ENCODE measurements at regions not wholly inside any gene's neighbourhood (a gene's known extent, or its start where the extent isn't known, plus 50 kb on each side); places are given as distances from the start of the nearest gene placed in this dataset.

GRCh38 chr2:128788636-128789220 lies 470.1 kb upstream of the HS6ST1 start:
- no peak for DNase-seq

DNA sequence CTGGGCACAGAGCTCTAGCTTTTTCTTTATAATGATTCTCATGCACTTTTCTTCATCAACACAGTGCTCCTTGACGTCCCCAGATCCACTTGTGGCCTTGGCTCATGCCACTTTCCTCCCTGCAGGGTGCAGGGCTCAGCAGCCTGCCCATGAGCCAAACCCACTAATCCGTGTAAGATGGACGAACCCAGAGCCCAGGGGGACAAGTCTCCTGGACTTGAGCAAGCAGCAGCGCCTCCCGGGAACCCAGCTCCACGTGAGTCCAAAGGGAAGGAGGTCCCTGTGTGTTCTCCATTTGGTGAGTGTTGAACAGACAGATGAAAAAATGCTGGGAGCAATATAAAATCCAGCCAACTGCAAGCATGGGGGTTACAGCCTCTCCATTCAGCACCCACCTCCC lies 470.6 kb upstream of the HS6ST1 start:
- no peak for DNase-seq

DNA sequence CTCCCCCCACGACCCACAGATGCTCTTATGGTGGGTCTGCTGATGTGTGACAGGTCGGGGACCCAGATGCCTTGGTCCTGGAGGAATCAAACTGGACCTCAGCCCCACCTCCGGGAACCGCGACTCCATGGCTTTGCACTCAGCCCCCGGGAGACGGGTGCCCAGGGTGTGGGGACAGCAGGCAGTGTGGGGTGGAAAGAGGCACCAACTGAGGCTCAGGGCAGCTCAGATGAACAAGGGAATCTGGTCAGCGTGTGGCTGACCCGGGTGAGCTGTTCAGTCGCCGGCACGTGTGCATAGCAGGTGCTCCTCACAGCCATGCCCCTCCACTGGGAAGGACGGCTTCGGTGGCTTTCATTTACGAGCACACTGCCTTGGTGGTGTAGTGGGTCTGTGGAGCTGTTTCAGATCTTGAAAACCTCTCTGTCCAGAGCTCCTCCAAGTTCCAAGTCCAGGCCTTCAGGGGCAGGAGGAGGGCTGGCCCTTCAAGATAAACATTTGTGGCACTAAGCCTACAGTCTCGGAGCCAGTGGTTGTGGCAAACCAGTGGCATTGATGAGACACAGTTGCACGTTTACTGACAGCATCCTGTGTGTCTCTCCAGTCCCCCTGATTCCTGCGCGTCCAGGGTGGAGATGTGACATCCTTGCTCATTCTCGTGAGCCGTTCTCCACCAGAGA lies 471.2 kb upstream of the HS6ST1 start:
- DNase-seq = no peak

- no peak for DNase-seq
Observed at GRCh38 chr2:128790541-128791001, 471.9 kb upstream of the HS6ST1 start.

DNA sequence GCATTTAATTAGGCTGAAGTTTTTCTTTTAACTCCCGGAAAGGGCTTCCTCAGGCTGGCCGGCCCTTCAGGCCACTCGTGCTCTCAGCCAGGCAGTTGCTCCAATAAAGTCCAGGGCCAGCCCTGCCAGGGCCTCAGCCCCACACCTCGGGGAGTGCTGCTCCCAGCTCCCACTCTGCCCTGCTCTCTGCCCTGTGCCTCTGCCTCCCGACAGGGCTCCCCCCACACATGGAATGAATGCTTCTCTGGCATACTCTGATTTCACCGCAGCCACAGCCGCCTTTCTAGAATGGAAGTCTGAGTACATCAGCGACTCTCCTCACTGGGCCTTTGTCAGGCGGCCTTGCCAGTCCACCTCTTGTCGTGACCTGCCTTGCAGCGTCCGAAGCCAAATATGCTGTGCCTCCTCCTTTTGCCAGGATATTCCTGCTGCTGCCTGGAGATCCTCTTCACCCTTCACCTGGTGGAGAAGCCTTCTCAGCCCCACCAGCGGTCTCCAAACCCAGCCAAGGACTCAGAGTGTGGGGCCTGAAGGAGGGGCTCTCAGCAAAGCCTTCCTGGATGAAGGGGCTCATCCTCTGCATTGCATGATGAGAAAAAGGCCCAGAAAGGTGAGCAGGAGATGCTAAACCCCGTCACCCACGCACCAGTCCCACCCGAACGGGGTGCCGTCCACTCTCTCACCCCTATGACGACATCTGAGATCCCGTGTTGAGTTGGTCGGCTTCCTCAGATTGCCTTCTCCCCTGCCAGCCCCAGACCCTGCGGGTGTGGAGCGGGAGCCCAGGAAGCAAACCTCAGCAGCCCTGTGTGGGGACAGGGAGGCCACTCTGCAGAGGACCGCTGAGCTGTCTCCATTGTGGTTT lies 472.7 kb upstream of the HS6ST1 start:
- DNase-seq = no peak

GRCh38 chr2:128791985-128792320 lies 473.3 kb upstream of the HS6ST1 start:
- DNase-seq = no peak

GRCh38 chr2:128792476-128793054 lies 473.9 kb upstream of the HS6ST1 start:
- DNase-seq = no peak

GRCh38 chr2:128793404-128793803 lies 474.7 kb upstream of the HS6ST1 start:
- DNase-seq = no peak

DNA sequence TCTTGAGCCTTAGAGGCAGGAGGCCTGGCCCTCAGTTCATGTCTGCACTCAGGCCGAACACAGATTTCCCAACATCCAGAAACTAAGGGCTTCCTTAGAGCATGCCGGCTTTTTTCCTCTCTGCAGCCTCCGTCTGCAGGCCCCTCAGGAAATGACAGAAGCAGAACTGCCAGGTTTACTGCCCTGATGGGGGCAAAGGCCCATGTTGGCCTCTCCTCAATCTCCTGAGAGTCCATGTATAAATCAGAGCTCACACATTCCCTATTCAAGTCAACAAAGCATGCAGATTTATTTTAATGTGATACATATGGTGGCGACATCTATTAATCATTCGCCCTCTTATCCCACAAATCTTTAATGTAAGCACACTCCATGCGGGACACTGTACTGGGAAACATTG lies 475.6 kb upstream of the HS6ST1 start:
- DNase-seq = no peak

GRCh38 chr2:128796321-128796720 lies 477.7 kb upstream of the HS6ST1 start:
- no peak for DNase-seq

GRCh38 chr2:128797092-128797491 lies 478.4 kb upstream of the HS6ST1 start:
- DNase-seq = no peak

GRCh38 chr2:128797533-128797932 lies 478.9 kb upstream of the HS6ST1 start:
- no peak for DNase-seq

DNA sequence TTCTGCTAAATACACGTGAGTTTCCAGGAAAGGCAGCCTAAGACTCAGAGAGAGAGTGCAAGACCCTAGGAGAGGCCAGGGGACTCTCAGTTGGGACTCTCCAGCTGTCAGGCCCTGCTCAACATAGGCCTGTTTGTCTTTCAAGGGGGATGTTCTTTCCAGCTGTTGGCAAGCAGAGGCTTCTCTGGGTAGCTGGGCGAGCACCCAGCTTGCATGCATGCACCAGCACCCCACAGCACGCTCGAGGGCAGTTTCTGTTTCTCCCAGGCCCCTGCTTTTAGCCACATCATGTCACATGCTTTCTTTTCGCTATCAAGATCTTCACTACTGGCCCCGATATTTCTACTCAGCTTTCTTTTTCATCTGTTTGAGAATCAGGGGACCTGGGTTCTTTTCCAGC lies 479.3 kb upstream of the HS6ST1 start:
- no peak for DNase-seq

- DNase-seq = no peak
Observed at GRCh38 chr2:128798502-128799283, 480.0 kb upstream of the HS6ST1 start.

- no peak for DNase-seq
Observed at GRCh38 chr2:128799284-128799552, 480.6 kb upstream of the HS6ST1 start.

DNA sequence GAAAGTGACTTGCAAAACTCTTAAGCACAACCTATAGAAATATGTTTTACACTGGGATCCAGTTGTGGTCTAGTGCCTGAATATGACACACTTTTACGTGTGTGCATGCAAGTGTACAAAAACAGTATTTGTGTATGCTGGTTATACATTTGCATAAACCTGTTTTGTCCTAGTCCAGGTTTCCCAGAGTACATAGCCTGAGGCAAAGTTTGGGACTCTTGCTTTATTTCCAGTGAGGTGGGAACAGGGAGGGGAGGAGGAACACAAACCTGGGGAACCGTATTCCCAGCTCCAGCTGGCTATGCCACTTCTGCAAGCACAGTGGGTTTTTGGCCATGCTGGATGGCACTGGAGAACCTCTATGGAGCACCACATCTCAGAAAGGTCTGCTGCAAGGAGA lies 481.1 kb upstream of the HS6ST1 start:
- DNase-seq = no peak

GRCh38 chr2:128801576-128801975 lies 482.9 kb upstream of the HS6ST1 start:
- DNase-seq = no peak

DNA sequence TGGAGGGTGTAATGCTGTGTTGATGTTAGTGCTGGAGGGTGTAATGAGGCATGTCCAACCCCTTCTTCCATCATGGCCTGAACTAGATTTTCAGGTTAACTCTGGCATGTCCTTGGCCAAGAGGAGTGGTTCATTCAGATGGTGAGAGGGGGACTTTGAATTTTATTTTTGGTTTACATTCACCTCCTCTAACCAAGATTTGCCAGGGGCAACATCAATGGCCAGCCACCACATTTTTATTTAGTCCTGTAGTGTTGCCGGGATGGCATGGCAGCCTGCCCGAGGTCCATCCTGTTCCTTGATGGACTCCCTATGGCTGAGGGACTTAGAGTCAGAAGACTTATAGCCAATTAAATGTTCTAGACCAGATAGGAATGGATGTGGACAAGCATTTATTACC lies 484.6 kb upstream of the HS6ST1 start:
- DNase-seq = no peak

- no peak for DNase-seq
Observed at GRCh38 chr2:128805237-128805636, 486.6 kb upstream of the HS6ST1 start.

- no peak for DNase-seq
Observed at GRCh38 chr2:128805918-128806317, 487.2 kb upstream of the HS6ST1 start.

GRCh38 chr2:128807317-128807716 lies 488.6 kb upstream of the HS6ST1 start:
- DNase-seq = no peak

DNA sequence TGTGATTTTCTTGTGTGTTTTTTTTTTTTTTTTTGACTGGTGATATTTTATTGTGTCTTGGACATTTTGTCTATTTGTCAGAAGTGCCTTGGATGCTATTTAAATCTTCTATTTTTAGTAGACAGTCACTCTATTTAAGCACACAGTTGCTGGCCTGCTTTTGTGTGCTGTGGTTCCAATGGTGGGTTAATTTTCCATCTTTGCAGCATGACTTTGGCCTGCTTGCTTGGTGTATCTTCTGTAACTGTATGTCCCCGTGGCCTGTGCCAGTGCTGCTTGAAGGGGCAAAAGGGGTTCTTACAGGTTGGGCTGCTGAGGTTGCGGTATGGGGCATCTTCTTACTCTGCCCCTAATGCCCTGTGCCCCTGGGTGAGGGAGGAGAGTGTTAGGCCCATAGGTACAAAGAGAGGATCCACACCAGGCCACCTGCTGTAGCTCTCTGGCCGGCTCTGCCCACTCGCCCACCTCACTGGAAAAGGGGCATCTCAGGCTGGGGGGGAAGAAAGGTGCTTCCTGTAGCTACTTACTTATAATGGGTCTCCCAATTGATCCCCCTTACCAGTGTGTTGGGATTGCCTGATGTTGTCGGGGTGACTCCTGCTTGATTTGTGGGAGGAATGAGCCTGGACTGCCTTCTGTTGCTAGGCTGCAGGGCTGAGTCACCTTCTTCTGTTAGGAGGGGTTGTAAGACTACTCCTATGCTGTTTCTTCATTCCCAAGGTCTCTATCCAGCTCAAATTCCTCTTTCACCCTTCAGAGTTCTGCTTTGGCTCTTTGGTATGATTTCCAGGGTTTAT lies 490.0 kb upstream of the HS6ST1 start:
- no peak for DNase-seq
